ENCODE measurements at regions not wholly inside any gene's neighbourhood (a gene's known extent, or its start where the extent isn't known, plus 50 kb on each side); places are given as distances from the start of the nearest gene placed in this dataset.

- no peak overlapping the region for H3K4me2 ChIP-seq (ENCODE audit: unreplicated experiment)
- H3K27ac ChIP-seq = no peak overlapping the region
- no peaks in the 10 kb centered on the region for H3K4me1 ChIP-seq (ENCODE audit: insufficient read depth)
- H3K27me3 ChIP-seq (replicated peaks; ENCODE audit: insufficient read depth) = 0 out of 2 replicates have a peak, but pooled peaks cover 6% of the 10 kb centered on the region
- no peak overlapping the region for H3K9ac ChIP-seq
- no peaks in the 10 kb centered on the region for H3K79me2 ChIP-seq (ENCODE audit: insufficient read depth)
- H4K20me1 ChIP-seq (ENCODE audit: insufficient read depth) = no peaks in the 10 kb centered on the region
- H2AFZ ChIP-seq = no peak overlapping the region
- H3K36me3 ChIP-seq (ENCODE audit: low read depth) = no peaks in the 10 kb centered on the region
- H3K9me3 ChIP-seq (ENCODE audit: low read depth) = no peaks in the 10 kb centered on the region
- WGBS, 2 experiments (ENCODE audit: low coverage in 1 of 2, low lambda C conversion rate in 2 of 2, missing lambda C conversion rate in 2 of 2) = 67% methylated on average over 5 of the region's 5 CpGs
- no peak for DNase-seq
- in situ Hi-C loops (cut with MboI) = no loop called here
- no peak overlapping the region for H3K4me3 ChIP-seq
- H3F3A ChIP-seq (ENCODE audit: insufficient read depth) = no peaks in the 10 kb centered on the region
- TF ChIP-seq EZH2 (IDR thresholded peaks at IDR 0.05; ENCODE audit: insufficient read depth, poor library complexity, severe bottlenecking) = no peak
- no peak for TF ChIP-seq EZH2phosphoT487 (IDR thresholded peaks at IDR 0.05; ENCODE audit: insufficient read depth, low read depth)
- no peaks in the 10 kb centered on the region for H3K9me2 ChIP-seq (ENCODE audit: insufficient read depth)
Measured at GRCh38 chr5:89996890-89997289, 412.7 kb downstream of the CETN3 start.

- H4K20me1 ChIP-seq (ENCODE audit: insufficient read depth) = no peaks in the 10 kb centered on the region
- TF ChIP-seq EZH2phosphoT487 (IDR thresholded peaks at IDR 0.05; ENCODE audit: insufficient read depth, low read depth) (no peak), EZH2 (IDR thresholded peaks at IDR 0.05; ENCODE audit: insufficient read depth, poor library complexity, severe bottlenecking) (no peak)
- DNase-seq = no peak
- no peak overlapping the region for H2AFZ ChIP-seq
- H3K79me2 ChIP-seq (ENCODE audit: insufficient read depth) = no peaks in the 10 kb centered on the region
- 0 out of 2 replicates have a peak, but pooled peaks cover 6% of the 10 kb centered on the region for H3K27me3 ChIP-seq (replicated peaks; ENCODE audit: insufficient read depth)
- H3K36me3 ChIP-seq (ENCODE audit: low read depth) = no peaks in the 10 kb centered on the region
- WGBS, 2 experiments (ENCODE audit: low coverage in 1 of 2, low lambda C conversion rate in 2 of 2, missing lambda C conversion rate in 2 of 2) = 4 to 18% methylated on average over 1 of the region's 1 CpG
- no peak overlapping the region for H3K4me2 ChIP-seq (ENCODE audit: unreplicated experiment)
- no peak overlapping the region for H3K27ac ChIP-seq
- no peaks in the 10 kb centered on the region for H3K4me1 ChIP-seq (ENCODE audit: insufficient read depth)
- H3K4me3 ChIP-seq = no peak overlapping the region
- no peak overlapping the region for H3K9ac ChIP-seq
- in situ Hi-C loops (cut with MboI) = no loop called here
- H3K9me2 ChIP-seq (ENCODE audit: insufficient read depth) = no peaks in the 10 kb centered on the region
- H3K9me3 ChIP-seq (ENCODE audit: low read depth) = no peaks in the 10 kb centered on the region
- H3F3A ChIP-seq (ENCODE audit: insufficient read depth) = no peaks in the 10 kb centered on the region
Measured at GRCh38 chr5:89996335-89996734, 413.2 kb downstream of the CETN3 start.

- H3K9me3 ChIP-seq (ENCODE audit: low read depth) = no peaks in the 10 kb centered on the region
- no peak overlapping the region for H3K27ac ChIP-seq
- H2AFZ ChIP-seq = no peak overlapping the region
- no peaks in the 10 kb centered on the region for H3K36me3 ChIP-seq (ENCODE audit: low read depth)
- H3K27me3 ChIP-seq (replicated peaks; ENCODE audit: insufficient read depth) = 0 out of 2 replicates have a peak, but pooled peaks cover 6% of the 10 kb centered on the region
- no peaks in the 10 kb centered on the region for H4K20me1 ChIP-seq (ENCODE audit: insufficient read depth)
- H3K9ac ChIP-seq = no peak overlapping the region
- no peaks in the 10 kb centered on the region; the same call in 1 of the 2 replicates for H3K4me1 ChIP-seq (ENCODE audit: insufficient read depth)
- TF ChIP-seq EZH2phosphoT487 (IDR thresholded peaks at IDR 0.05; ENCODE audit: insufficient read depth, low read depth) (no peak), EZH2 (IDR thresholded peaks at IDR 0.05; ENCODE audit: insufficient read depth, poor library complexity, severe bottlenecking) (no peak)
- H3K4me3 ChIP-seq = no peak overlapping the region
- no peaks in the 10 kb centered on the region for H3K79me2 ChIP-seq (ENCODE audit: insufficient read depth)
- peak; percentile 40 for DNase-seq
- H3K4me2 ChIP-seq (ENCODE audit: unreplicated experiment) = no peak overlapping the region
- H3F3A ChIP-seq (ENCODE audit: insufficient read depth) = no peaks in the 10 kb centered on the region
- in situ Hi-C loops (cut with MboI) = no loop called here
- no peaks in the 10 kb centered on the region for H3K9me2 ChIP-seq (ENCODE audit: insufficient read depth)
Measured at GRCh38 chr5:89994266-89994665, 415.3 kb downstream of the CETN3 start.

- no peak overlapping the region for H3K4me2 ChIP-seq (ENCODE audit: unreplicated experiment)
- H3K36me3 ChIP-seq (ENCODE audit: low read depth) = no peaks in the 10 kb centered on the region
- WGBS, 2 experiments (ENCODE audit: low coverage in 1 of 2, low lambda C conversion rate in 2 of 2, missing lambda C conversion rate in 2 of 2) = 32 to 36% methylated on average over 3 of the region's 3 CpGs
- H4K20me1 ChIP-seq (ENCODE audit: insufficient read depth) = no peaks in the 10 kb centered on the region
- H2AFZ ChIP-seq = no peak overlapping the region
- no peak for DNase-seq
- H3K9ac ChIP-seq = no peak overlapping the region
- H3K79me2 ChIP-seq (ENCODE audit: insufficient read depth) = no peaks in the 10 kb centered on the region
- in situ Hi-C loops (cut with MboI) = no loop called here
- no peak overlapping the region for H3K27ac ChIP-seq
- H3K9me3 ChIP-seq (ENCODE audit: low read depth) = no peaks in the 10 kb centered on the region
- H3K27me3 ChIP-seq (replicated peaks; ENCODE audit: insufficient read depth) = no peaks in the 10 kb centered on the region
- H3F3A ChIP-seq (ENCODE audit: insufficient read depth) = no peaks in the 10 kb centered on the region
- TF ChIP-seq EZH2 (IDR thresholded peaks at IDR 0.05; ENCODE audit: insufficient read depth, poor library complexity, severe bottlenecking) (no peak), EZH2phosphoT487 (IDR thresholded peaks at IDR 0.05; ENCODE audit: insufficient read depth, low read depth) (no peak)
- H3K9me2 ChIP-seq (ENCODE audit: insufficient read depth) = no peaks in the 10 kb centered on the region
- no peaks in the 10 kb centered on the region; the same call in 1 of the 2 replicates for H3K4me1 ChIP-seq (ENCODE audit: insufficient read depth)
- no peak overlapping the region for H3K4me3 ChIP-seq
Measured at GRCh38 chr5:89992201-89992600, 417.4 kb downstream of the CETN3 start.

GRCh38 chr5:89991592-89991991 lies 418.0 kb downstream of the CETN3 start:
- Histone ChIP-seq H3K4me1 (ENCODE audit: insufficient read depth) (no peaks in the 10 kb centered on the region; the same call in 1 of the 2 replicates), H3F3A (ENCODE audit: insufficient read depth) (no peaks in the 10 kb centered on the region), H3K9ac (no peak overlapping the region), H3K4me2 (ENCODE audit: unreplicated experiment) (no peak overlapping the region), H3K9me2 (ENCODE audit: insufficient read depth) (no peaks in the 10 kb centered on the region), H3K4me3 (no peak overlapping the region), H3K36me3 (ENCODE audit: low read depth) (no peaks in the 10 kb centered on the region), H3K27ac (no peak overlapping the region), H3K9me3 (ENCODE audit: low read depth) (no peaks in the 10 kb centered on the region), H3K27me3 (replicated peaks; ENCODE audit: insufficient read depth) (no peaks in the 10 kb centered on the region), H4K20me1 (ENCODE audit: insufficient read depth) (no peaks in the 10 kb centered on the region), H2AFZ (no peak overlapping the region), H3K79me2 (ENCODE audit: insufficient read depth) (no peaks in the 10 kb centered on the region)
- no peak for DNase-seq
- 78 to 80% methylated on average over 2 of the region's 2 CpGs for whole genome bisulfite sequencing, 2 experiments (ENCODE audit: low coverage in 1 of 2, low lambda C conversion rate in 2 of 2, missing lambda C conversion rate in 2 of 2)
- TF ChIP-seq EZH2 (IDR thresholded peaks at IDR 0.05; ENCODE audit: insufficient read depth, poor library complexity, severe bottlenecking) = no peak
- TF ChIP-seq EZH2phosphoT487 (IDR thresholded peaks at IDR 0.05; ENCODE audit: insufficient read depth, low read depth) = no peak
- in situ Hi-C loops (cut with MboI) = no loop called here
